ENCODE measurements at regions not wholly inside any gene's neighbourhood (a gene's known extent, or its start where the extent isn't known, plus 50 kb on each side); places are given as distances from the start of the nearest gene placed in this dataset.

DNA sequence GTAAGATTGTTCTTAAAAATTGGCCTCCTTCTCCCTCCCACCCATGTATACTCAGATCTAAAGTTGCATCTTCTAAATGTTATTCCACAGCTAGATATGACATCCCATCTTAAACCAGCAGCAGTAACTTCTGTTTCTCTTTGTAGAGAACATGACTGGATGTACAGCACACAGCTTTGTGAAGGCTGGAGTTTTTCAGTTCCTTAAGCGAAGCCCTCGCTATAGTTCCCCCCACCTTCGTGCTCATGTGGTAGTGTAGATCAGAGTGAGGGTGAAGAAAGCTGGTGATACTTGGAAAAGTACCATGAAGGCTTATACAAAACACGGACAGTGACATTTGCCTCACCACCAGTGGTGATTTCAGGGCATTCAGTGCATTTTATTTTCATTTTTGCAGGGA is 137.5 kb downstream of the MAT2B start:
- Mint-ChIP-seq H3K27ac (no peak overlapping the region), H3K9me3 (peaks cover 0 to 6% (median 0%) of the 10 kb centered on the region in 7 donors), H3K4me1 (no peaks in the 10 kb centered on the region), H3K36me3 (no peaks in the 10 kb centered on the region), H3K27me3 (ENCODE audit: low read depth in 3 of 3) (peaks cover 3 to 10% (median 3%) of the 10 kb centered on the region in 3 donors), H3K4me3 (no peak overlapping the region)
- intact Hi-C loops (cut with micrococcal nuclease) = no loop called here
- Histone ChIP-seq H3K36me3 (replicated peaks in 1 of 2; ENCODE audit: control insufficient read depth in 1 of 2, insufficient read depth in 2 of 2, low read length in 2 of 2) (no peaks in the 10 kb centered on the region), H3K9ac (ENCODE audit: insufficient read depth, low read length, poor library complexity, severe bottlenecking) (no peak overlapping the region), H3K27me3 (ENCODE audit: control insufficient read depth in 2 of 2, insufficient read depth in 2 of 2, low read length in 2 of 2) (no peaks in the 10 kb centered on the region), H3K9me3 (replicated peaks in 1 of 2; ENCODE audit: control insufficient read depth in 1 of 2, insufficient read depth in 1 of 2, low read length in 2 of 2) (no peaks in the 10 kb centered on the region), H3K27ac (ENCODE audit: low read depth in 1 of 2, low read length in 2 of 2) (no peak overlapping the region), H3K79me2 (ENCODE audit: insufficient read depth, low read length) (no peaks in the 10 kb centered on the region), H2AFZ (ENCODE audit: insufficient read depth, low read depth, low read length, poor library complexity, severe bottlenecking) (no peak overlapping the region), H3K4me1 (ENCODE audit: control insufficient read depth in 1 of 2, insufficient read depth in 2 of 2, low read length in 2 of 2) (no peaks in the 10 kb centered on the region), H4K20me1 (ENCODE audit: insufficient read depth, low read length) (no peaks in the 10 kb centered on the region), H3K4me3 (replicated peaks in 1 of 3; ENCODE audit: low read depth in 2 of 3, low read length in 3 of 3) (no peak overlapping the region), H3K4me2 (replicated peaks; ENCODE audit: extremely low read depth, low read length, poor library complexity, severe bottlenecking) (no peak overlapping the region)
- 100% methylated on average over 1 of the region's 4 CpGs for whole genome bisulfite sequencing (ENCODE audit: insufficient coverage)
- no peak for DNase-seq
- TF ChIP-seq, protein P1, sequence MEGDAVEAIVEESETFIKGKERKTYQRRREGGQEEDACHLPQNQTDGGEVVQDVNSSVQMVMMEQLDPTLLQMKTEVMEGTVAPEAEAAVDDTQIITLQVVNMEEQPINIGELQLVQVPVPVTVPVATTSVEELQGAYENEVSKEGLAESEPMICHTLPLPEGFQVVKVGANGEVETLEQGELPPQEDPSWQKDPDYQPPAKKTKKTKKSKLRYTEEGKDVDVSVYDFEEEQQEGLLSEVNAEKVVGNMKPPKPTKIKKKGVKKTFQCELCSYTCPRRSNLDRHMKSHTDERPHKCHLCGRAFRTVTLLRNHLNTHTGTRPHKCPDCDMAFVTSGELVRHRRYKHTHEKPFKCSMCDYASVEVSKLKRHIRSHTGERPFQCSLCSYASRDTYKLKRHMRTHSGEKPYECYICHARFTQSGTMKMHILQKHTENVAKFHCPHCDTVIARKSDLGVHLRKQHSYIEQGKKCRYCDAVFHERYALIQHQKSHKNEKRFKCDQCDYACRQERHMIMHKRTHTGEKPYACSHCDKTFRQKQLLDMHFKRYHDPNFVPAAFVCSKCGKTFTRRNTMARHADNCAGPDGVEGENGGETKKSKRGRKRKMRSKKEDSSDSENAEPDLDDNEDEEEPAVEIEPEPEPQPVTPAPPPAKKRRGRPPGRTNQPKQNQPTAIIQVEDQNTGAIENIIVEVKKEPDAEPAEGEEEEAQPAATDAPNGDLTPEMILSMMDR (IDR thresholded peaks at IDR 0.05) = no peak

GRCh38 chr5:163645421-163646416 is 140.3 kb downstream of the MAT2B start:
- Histone ChIP-seq H4K20me1 (ENCODE audit: insufficient read depth, low read length) (no peaks in the 10 kb centered on the region), H3K79me2 (ENCODE audit: insufficient read depth, low read length) (no peaks in the 10 kb centered on the region), H2AFZ (ENCODE audit: insufficient read depth, low read depth, low read length, poor library complexity, severe bottlenecking) (no peak overlapping the region), H3K36me3 (replicated peaks in 1 of 2; ENCODE audit: control insufficient read depth in 1 of 2, insufficient read depth in 2 of 2, low read length in 2 of 2) (no peaks in the 10 kb centered on the region), H3K4me2 (replicated peaks; ENCODE audit: extremely low read depth, low read length, poor library complexity, severe bottlenecking) (no peak overlapping the region), H3K9me3 (replicated peaks in 1 of 2; ENCODE audit: control insufficient read depth in 1 of 2, insufficient read depth in 1 of 2, low read length in 2 of 2) (no peaks in the 10 kb centered on the region), H3K4me3 (replicated peaks in 1 of 3; ENCODE audit: low read depth in 2 of 3, low read length in 3 of 3) (no peak overlapping the region), H3K27me3 (ENCODE audit: control insufficient read depth in 2 of 2, insufficient read depth in 2 of 2, low read length in 2 of 2) (no peaks in the 10 kb centered on the region), H3K4me1 (ENCODE audit: control insufficient read depth in 1 of 2, insufficient read depth in 2 of 2, low read length in 2 of 2) (no peaks in the 10 kb centered on the region), H3K9ac (ENCODE audit: insufficient read depth, low read length, poor library complexity, severe bottlenecking) (no peak overlapping the region), H3K27ac (ENCODE audit: low read depth in 1 of 2, low read length in 2 of 2) (no peak overlapping the region)
- intact Hi-C loops (cut with micrococcal nuclease) = no loop called here
- Mint-ChIP-seq H3K4me1 (no peaks in the 10 kb centered on the region), H3K36me3 (no peaks in the 10 kb centered on the region), H3K9me3 (peaks cover 0 to 4% (median 0%) of the 10 kb centered on the region in 7 donors), H3K27ac (no peak overlapping the region), H3K4me3 (no peak overlapping the region), H3K27me3 (ENCODE audit: low read depth in 3 of 3) (peaks cover 2 to 10% (median 3%) of the 10 kb centered on the region in 3 donors)
- TF ChIP-seq, protein P1 (IDR thresholded peaks at IDR 0.05) = no peak
- WGBS (ENCODE audit: insufficient coverage) = no CpG with 5 or more reads among the region's 5 CpGs
- no peak for DNase-seq

All from CD14-positive monocyte (primary cell).